ENCODE measurements at regions not wholly inside any gene's neighbourhood (a gene's known extent, or its start where the extent isn't known, plus 50 kb on each side); places are given as distances from the start of the nearest gene placed in this dataset.

GRCh38 chr14:83994020-83994419 lies 1535.9 kb upstream of the FLRT2 start:
- Mint-ChIP-seq H3K27me3 (ENCODE audit: unreplicated experiment) (no peaks in the 10 kb centered on the region), H3K9me3 (ENCODE audit: unreplicated experiment) (peaks cover 9% of the 10 kb centered on the region), H3K4me1 (ENCODE audit: unreplicated experiment) (no peaks in the 10 kb centered on the region), H3K36me3 (ENCODE audit: unreplicated experiment) (no peaks in the 10 kb centered on the region), H3K27ac (ENCODE audit: unreplicated experiment) (no peak overlapping the region), H3K4me3 (ENCODE audit: unreplicated experiment) (no peak overlapping the region)
- TF ChIP-seq, protein P1, sequence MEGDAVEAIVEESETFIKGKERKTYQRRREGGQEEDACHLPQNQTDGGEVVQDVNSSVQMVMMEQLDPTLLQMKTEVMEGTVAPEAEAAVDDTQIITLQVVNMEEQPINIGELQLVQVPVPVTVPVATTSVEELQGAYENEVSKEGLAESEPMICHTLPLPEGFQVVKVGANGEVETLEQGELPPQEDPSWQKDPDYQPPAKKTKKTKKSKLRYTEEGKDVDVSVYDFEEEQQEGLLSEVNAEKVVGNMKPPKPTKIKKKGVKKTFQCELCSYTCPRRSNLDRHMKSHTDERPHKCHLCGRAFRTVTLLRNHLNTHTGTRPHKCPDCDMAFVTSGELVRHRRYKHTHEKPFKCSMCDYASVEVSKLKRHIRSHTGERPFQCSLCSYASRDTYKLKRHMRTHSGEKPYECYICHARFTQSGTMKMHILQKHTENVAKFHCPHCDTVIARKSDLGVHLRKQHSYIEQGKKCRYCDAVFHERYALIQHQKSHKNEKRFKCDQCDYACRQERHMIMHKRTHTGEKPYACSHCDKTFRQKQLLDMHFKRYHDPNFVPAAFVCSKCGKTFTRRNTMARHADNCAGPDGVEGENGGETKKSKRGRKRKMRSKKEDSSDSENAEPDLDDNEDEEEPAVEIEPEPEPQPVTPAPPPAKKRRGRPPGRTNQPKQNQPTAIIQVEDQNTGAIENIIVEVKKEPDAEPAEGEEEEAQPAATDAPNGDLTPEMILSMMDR (IDR thresholded peaks at IDR 0.05) = no peak
- DNase-seq (ENCODE audit: extremely low spot score, unreplicated experiment) = no peak

GRCh38 chr14:84001023-84001422 lies 1528.9 kb upstream of the FLRT2 start:
- Mint-ChIP-seq H3K4me1 (ENCODE audit: unreplicated experiment) (no peaks in the 10 kb centered on the region), H3K36me3 (ENCODE audit: unreplicated experiment) (no peaks in the 10 kb centered on the region), H3K27ac (ENCODE audit: unreplicated experiment) (no peak overlapping the region), H3K9me3 (ENCODE audit: unreplicated experiment) (peaks cover 5% of the 10 kb centered on the region), H3K4me3 (ENCODE audit: unreplicated experiment) (no peak overlapping the region), H3K27me3 (ENCODE audit: unreplicated experiment) (no peaks in the 10 kb centered on the region)
- no peak for DNase-seq (ENCODE audit: extremely low spot score, unreplicated experiment)
- TF ChIP-seq, protein P1 (IDR thresholded peaks at IDR 0.05) = no peak

DNA sequence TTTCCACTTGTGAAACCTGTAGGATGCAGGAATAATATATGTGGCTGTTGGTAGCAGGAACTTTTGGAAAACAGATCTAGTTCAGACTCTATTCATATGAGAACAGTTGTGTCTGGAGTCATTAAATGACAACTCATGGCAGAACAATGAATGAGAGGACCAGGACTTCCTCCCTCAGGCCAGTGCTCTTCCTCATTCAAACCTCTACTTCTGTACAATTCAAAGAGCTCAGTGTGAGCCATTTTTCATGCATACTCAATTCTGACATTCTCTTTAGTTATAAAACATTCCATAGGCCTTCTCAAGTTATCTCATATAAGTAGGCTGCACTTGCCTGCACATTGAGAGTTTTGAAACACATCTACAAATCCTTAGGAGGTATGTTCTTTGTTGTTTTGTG lies 1526.6 kb upstream of the FLRT2 start:
- H3K27me3 Mint-ChIP-seq (ENCODE audit: unreplicated experiment) = no peaks in the 10 kb centered on the region
- no peak overlapping the region for H3K4me3 Mint-ChIP-seq (ENCODE audit: unreplicated experiment)
- no peaks in the 10 kb centered on the region for H3K4me1 Mint-ChIP-seq (ENCODE audit: unreplicated experiment)
- H3K36me3 Mint-ChIP-seq (ENCODE audit: unreplicated experiment) = no peaks in the 10 kb centered on the region
- H3K27ac Mint-ChIP-seq (ENCODE audit: unreplicated experiment) = no peak overlapping the region
- DNase-seq (ENCODE audit: extremely low spot score, unreplicated experiment) = no peak
- peaks cover 5% of the 10 kb centered on the region for H3K9me3 Mint-ChIP-seq (ENCODE audit: unreplicated experiment)
- TF ChIP-seq, protein P1 (IDR thresholded peaks at IDR 0.05) = no peak

GRCh38 chr14:84006643-84007155 lies 1523.2 kb upstream of the FLRT2 start:
- H3K27me3 Mint-ChIP-seq (ENCODE audit: unreplicated experiment) = no peaks in the 10 kb centered on the region
- no peak overlapping the region for H3K27ac Mint-ChIP-seq (ENCODE audit: unreplicated experiment)
- no peaks in the 10 kb centered on the region for H3K4me1 Mint-ChIP-seq (ENCODE audit: unreplicated experiment)
- no peaks in the 10 kb centered on the region for H3K36me3 Mint-ChIP-seq (ENCODE audit: unreplicated experiment)
- no peak overlapping the region for H3K4me3 Mint-ChIP-seq (ENCODE audit: unreplicated experiment)
- DNase-seq (ENCODE audit: extremely low spot score, unreplicated experiment) = no peak
- H3K9me3 Mint-ChIP-seq (ENCODE audit: unreplicated experiment) = no peaks in the 10 kb centered on the region
- TF ChIP-seq, protein P1 (IDR thresholded peaks at IDR 0.05) = peak; percentile 28

DNA sequence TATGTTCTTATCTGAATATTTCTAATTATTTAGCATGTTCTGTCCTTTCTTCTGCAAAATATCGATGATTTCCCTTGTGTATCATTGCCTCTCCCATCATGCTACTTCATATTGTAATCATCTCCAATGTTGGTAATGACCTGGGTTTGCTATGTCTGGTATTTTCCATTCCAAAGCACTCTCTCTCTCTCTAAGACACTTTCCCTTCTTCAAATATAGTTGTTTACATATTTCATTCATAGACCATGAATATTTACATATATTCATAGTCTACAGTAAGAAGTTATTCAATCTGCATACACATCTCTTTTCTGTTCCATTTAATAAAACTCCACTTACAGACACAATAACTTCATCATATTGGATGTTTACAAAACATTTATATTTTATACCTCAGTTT lies 1516.5 kb upstream of the FLRT2 start:
- TF ChIP-seq, protein P1 (IDR thresholded peaks at IDR 0.05) = no peak
- Mint-ChIP-seq H3K36me3 (ENCODE audit: unreplicated experiment) (no peaks in the 10 kb centered on the region), H3K4me1 (ENCODE audit: unreplicated experiment) (no peaks in the 10 kb centered on the region), H3K9me3 (ENCODE audit: unreplicated experiment) (peaks cover 10% of the 10 kb centered on the region), H3K27me3 (ENCODE audit: unreplicated experiment) (no peaks in the 10 kb centered on the region), H3K27ac (ENCODE audit: unreplicated experiment) (no peak overlapping the region), H3K4me3 (ENCODE audit: unreplicated experiment) (no peak overlapping the region)
- DNase-seq (ENCODE audit: extremely low spot score, unreplicated experiment) = no peak

Data from osteocyte (in vitro differentiated cells).